Astrocyte of the cerebellum (primary cell): ENCODE measurements at regions not wholly inside any gene's neighbourhood (a gene's known extent, or its start where the extent isn't known, plus 50 kb on each side); places are given as distances from the start of the nearest gene placed in this dataset.

Experiments
- DNase-seq: peaks from one replicate; pipeline ENCODE4 v3.0.0-alpha.2; 2011; ENCODE audit warnings: low read depth
- H3K4me3 ChIP-seq: 2 replicates; pipeline ENCODE4 v1.5.1; 2011; ENCODE audit warnings: mild to moderate bottlenecking, low read depth, low read length, moderate library complexity
- in situ Hi-C: cut with HindIII; loops from 2 replicates; pipeline ENCODE4 v1.10.0; 2017; ENCODE audit warnings: low sequenced_read_pairs
- TF ChIP-seq, protein P1 (sequence below): IDR thresholded peaks from 2 replicates; pipeline ENCODE4 v1.5.1; 2012; ENCODE audit warnings: low read length, low read depth, moderate library complexity, mild to moderate bottlenecking; ENCODE audit errors: missing control alignments

DNA sequence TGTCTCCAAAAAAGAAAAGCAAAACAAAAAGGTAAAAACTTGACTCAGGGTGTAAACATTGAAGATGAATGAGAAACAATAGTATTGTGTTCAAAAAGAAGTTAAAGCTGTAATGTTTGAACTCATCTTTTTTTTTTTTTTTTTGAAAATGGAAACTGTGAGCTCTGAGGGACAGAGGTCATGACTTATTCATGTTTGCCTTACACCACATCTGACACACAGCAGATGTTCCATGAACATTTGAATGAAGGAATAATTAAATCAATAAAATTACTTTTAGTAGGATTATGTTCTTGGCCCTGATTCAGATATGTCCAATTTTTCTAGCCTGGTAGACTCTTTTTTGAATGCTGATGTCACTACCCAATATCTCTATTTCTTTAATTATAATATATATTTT lies 95.7 kb upstream of the MED13 start:
- TF ChIP-seq, protein P1, sequence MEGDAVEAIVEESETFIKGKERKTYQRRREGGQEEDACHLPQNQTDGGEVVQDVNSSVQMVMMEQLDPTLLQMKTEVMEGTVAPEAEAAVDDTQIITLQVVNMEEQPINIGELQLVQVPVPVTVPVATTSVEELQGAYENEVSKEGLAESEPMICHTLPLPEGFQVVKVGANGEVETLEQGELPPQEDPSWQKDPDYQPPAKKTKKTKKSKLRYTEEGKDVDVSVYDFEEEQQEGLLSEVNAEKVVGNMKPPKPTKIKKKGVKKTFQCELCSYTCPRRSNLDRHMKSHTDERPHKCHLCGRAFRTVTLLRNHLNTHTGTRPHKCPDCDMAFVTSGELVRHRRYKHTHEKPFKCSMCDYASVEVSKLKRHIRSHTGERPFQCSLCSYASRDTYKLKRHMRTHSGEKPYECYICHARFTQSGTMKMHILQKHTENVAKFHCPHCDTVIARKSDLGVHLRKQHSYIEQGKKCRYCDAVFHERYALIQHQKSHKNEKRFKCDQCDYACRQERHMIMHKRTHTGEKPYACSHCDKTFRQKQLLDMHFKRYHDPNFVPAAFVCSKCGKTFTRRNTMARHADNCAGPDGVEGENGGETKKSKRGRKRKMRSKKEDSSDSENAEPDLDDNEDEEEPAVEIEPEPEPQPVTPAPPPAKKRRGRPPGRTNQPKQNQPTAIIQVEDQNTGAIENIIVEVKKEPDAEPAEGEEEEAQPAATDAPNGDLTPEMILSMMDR, result no peak
- no peak overlapping the region for H3K4me3 ChIP-seq
- in situ Hi-C loops, result no loop called here
- DNase-seq, result no peak

DNA sequence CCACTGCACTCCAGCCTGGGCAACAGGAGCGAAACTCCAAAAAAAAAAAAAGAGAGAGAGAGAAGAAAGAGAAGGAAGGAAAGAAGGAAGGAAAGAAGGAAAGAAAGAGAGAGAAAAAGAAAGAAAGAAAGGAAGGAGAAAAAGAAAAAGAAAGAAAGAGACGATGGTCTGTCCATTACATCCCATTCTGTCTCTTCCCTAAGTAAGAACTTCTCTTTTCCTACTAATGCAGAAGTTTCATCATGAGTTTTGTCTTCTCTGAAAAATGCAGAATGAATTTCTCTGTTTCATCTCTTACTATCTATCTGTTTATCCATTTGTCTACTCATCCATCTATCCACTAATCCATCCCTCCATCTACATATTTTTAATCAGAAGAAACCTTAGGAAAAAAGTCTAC lies 94.9 kb upstream of the MED13 start:
- no peak overlapping the region for H3K4me3 ChIP-seq
- DNase-seq, result no peak
- in situ Hi-C loops, result no loop called here
- TF ChIP-seq, protein P1, result no peak

DNA sequence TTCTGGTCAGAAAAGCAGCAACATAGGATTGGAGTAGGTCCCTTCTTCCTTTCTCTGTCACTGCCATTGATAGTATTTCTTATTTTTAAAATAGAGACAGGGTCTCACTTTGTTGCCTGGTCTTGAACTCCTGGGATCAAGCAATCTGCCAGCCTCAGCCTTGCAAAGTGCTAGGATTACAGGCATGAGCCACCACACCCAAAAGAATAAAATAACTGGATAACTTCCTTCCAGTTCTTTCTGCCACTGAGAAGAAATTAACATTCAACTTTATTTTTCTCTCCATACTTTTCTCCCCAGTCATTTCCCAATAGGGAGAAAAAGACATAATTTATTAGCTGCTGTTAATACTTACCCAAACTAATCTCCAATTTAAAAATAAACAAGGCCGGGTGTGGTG lies 91.9 kb upstream of the MED13 start:
- H3K4me3 ChIP-seq, result no peak overlapping the region
- in situ Hi-C loops, result no loop called here
- TF ChIP-seq, protein P1, result no peak
- no peak for DNase-seq

DNA sequence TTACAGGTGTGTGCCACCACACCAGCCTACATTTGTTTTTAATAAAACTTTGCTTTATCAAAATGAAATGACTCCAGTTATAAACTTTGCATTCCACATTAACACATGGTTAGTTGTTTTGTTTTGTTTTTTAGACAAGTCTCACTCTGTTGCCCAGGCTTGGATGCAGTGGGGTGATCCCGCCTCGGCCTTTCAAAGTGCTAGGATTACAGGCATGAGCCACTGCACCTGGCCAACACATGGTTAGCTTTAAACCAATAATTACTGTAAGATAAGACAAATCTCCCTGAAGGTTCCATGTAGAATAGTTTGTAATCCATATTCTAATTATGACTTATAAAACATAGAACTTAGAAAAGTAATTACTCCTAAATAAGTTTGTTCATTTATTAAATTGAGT lies 89.8 kb upstream of the MED13 start:
- in situ Hi-C loops, result no loop called here
- TF ChIP-seq, protein P1, result no peak
- DNase-seq, result no peak

DNA sequence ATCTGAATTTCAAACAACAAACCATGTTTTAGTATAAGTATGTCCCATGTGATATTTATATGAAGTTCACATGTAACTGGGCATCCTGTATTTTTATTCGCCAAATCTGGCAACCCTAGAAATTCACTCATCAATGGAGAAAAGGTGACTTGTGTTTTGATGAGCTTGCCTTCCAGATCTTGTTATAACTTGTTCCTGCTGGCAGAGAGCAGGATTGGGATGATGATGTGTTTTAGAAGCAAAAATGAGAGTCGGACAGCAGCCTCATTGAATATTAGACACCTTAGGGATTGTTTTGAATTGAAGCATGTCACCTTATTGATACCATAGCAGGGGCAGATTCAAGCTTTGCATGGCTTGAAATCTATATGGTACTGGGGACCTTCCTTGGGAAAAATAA lies 85.4 kb upstream of the MED13 start:
- in situ Hi-C loops, result no loop called here
- DNase-seq, result no peak
- H3K4me3 ChIP-seq, result no peak overlapping the region
- TF ChIP-seq, protein P1, result no peak

More for the DNA sequence above, 89.8 kb upstream of the MED13 start:
- no peak overlapping the region for H3K4me3 ChIP-seq

DNA sequence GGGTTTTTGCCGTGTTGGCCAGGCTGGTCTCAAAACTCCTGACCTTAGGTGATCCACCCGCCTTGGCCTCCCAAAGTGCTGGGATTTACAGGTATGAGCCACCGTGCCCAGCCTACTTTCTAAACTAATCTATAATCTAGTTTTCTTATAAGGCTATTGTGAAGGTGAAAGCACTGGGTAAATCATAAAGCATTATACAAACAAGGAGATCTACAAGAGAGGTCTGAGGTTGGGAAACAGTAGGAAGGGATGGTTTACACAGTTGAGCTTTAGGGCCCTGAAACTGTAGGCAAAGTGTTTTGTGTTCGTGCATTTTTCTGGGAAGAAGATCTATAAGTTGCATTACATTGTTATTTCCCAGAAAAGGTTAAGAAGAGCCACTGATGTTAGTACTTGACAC lies 84.9 kb upstream of the MED13 start:
- no peak overlapping the region for H3K4me3 ChIP-seq
- in situ Hi-C loops, result loop anchor here (5.0 kb wide), 1 partner anchor 38 kb away; no protein-coding TSS in a partner anchor
- TF ChIP-seq, protein P1, result no peak
- DNase-seq, result no peak

DNA sequence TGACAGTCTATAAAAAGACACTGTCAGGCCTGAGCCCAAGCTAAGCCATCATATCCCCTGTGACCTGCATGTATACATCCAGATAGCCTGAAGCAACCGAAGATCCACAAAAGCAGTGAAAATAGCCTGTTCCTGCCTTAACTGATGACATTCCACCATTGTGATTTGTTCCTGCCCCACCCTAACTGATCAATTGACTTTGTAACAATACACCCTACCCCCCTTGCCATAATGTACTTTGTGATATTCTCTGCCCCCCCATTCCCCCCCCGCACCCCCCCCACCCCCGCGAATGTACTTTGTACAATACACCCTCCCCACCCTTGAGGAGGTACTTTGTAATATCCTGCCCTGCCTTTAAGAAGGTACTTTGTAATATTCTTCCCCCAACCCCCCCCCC lies 82.2 kb upstream of the MED13 start:
- TF ChIP-seq, protein P1, result no peak
- no peak for DNase-seq
- in situ Hi-C loops, result loop anchor here (5.0 kb wide), 1 partner anchor 35 kb away; no protein-coding TSS in a partner anchor
- H3K4me3 ChIP-seq, result no peak overlapping the region
